Parathyroid adenoma (tissue), 2 donors: ENCODE measurements at regions not wholly inside any gene's neighbourhood (a gene's known extent, or its start where the extent isn't known, plus 50 kb on each side); places are given as distances from the start of the nearest gene placed in this dataset.

Experiments used
- H2AFZ ChIP-seq: fragments of 300-600 bp; sonication (generic); one replicate; pipeline ENCODE4 v1.7.0; 2017; ENCODE audit warnings: antibody characterized with exemption, mild to moderate bottlenecking
- H3K27ac ChIP-seq: fragments of 300-600 bp; sonication (generic); one replicate; pipeline ENCODE4 v1.7.0; 2017
- H3K27me3 ChIP-seq: fragments of 300-600 bp; sonication (generic); one replicate; pipeline ENCODE4 v1.7.0; 2017; ENCODE audit warnings: low read length; ENCODE audit not compliant: control insufficient read depth, insufficient read depth
- H3K36me3 ChIP-seq: fragments of 300-600 bp; sonication (generic); one replicate; pipeline ENCODE4 v1.7.0; 2017; ENCODE audit warnings: low read length; ENCODE audit not compliant: control insufficient read depth, insufficient read depth
- H3K4me1 ChIP-seq: fragments of 300-600 bp; sonication (generic); one replicate; pipeline ENCODE4 v1.7.0; 2017; ENCODE audit warnings: control low read depth
- H3K4me2 ChIP-seq: fragments of 300-600 bp; sonication (generic); one replicate; pipeline ENCODE4 v1.7.0; 2017; ENCODE audit warnings: low read length
- H3K4me3 ChIP-seq: fragments of 300-600 bp; sonication (generic); one replicate; pipeline ENCODE4 v1.7.0; 2017; ENCODE audit warnings: low read depth, low read length
- H3K79me2 ChIP-seq: fragments of 300-600 bp; sonication (generic); one replicate; pipeline ENCODE4 v1.7.0; 2017; ENCODE audit warnings: control low read depth
- H3K9ac ChIP-seq: fragments of 300-600 bp; sonication (generic); one replicate; pipeline ENCODE4 v1.7.0; 2017; ENCODE audit warnings: mild to moderate bottlenecking
- H3K9me3 ChIP-seq: fragments of 300-600 bp; sonication (generic); one replicate; pipeline ENCODE4 v1.7.0; 2017; ENCODE audit warnings: low read length; ENCODE audit not compliant: control insufficient read depth
- CTCF ChIP-seq: fragments of 300-600 bp; sonication (generic); IDR thresholded peaks from one replicate; pipeline ENCODE4 v1.7.0; 2017; ENCODE audit warnings: antibody characterized with exemption, mild to moderate bottlenecking
- donor health status: primary hyperparathyroidism.

- H2AFZ ChIP-seq: no peak overlapping the region
- H3K79me2 ChIP-seq: no peaks in the 10 kb centered on the region
- H3K4me3 ChIP-seq: no peak overlapping the region
- no peaks in the 10 kb centered on the region for H3K36me3 ChIP-seq
- no peaks in the 10 kb centered on the region for H3K9me3 ChIP-seq
- no peak overlapping the region for H3K9ac ChIP-seq
- H3K4me1 ChIP-seq: no peaks in the 10 kb centered on the region
- H3K27me3 ChIP-seq: no peaks in the 10 kb centered on the region
- no peak overlapping the region for H3K27ac ChIP-seq
- no peak overlapping the region for H3K4me2 ChIP-seq
- no peak for TF ChIP-seq CTCF
These were observed 353.9 kb upstream of the MEOX2 start for GRCh38 chr7:16040346-16040745.

GRCh38 chr7:16038906-16039305 is 352.4 kb upstream of the MEOX2 start:
- Histone ChIP-seq H3K36me3 (no peaks in the 10 kb centered on the region), H3K27ac (no peak overlapping the region), H3K27me3 (no peaks in the 10 kb centered on the region), H3K9me3 (no peaks in the 10 kb centered on the region), H3K4me2 (no peak overlapping the region), H3K79me2 (no peaks in the 10 kb centered on the region), H2AFZ (no peak overlapping the region), H3K9ac (no peak overlapping the region), H3K4me3 (no peak overlapping the region), H3K4me1 (no peaks in the 10 kb centered on the region)
- TF ChIP-seq CTCF: no peak

- Histone ChIP-seq H3K36me3 (no peaks in the 10 kb centered on the region), H3K9me3 (no peaks in the 10 kb centered on the region), H3K9ac (no peak overlapping the region), H3K4me3 (no peak overlapping the region), H3K79me2 (no peaks in the 10 kb centered on the region), H3K4me2 (no peak overlapping the region), H3K4me1 (no peaks in the 10 kb centered on the region), H2AFZ (no peak overlapping the region), H3K27me3 (no peaks in the 10 kb centered on the region), H3K27ac (no peak overlapping the region)
- no peak for TF ChIP-seq CTCF
These were observed 348.9 kb upstream of the MEOX2 start for GRCh38 chr7:16035392-16035791.

GRCh38 chr7:16034866-16035265 is 348.4 kb upstream of the MEOX2 start:
- Histone ChIP-seq H2AFZ (no peak overlapping the region), H3K4me3 (no peak overlapping the region), H3K9ac (no peak overlapping the region), H3K4me1 (no peaks in the 10 kb centered on the region), H3K9me3 (no peaks in the 10 kb centered on the region), H3K27me3 (no peaks in the 10 kb centered on the region), H3K79me2 (no peaks in the 10 kb centered on the region), H3K27ac (no peak overlapping the region), H3K4me2 (no peak overlapping the region), H3K36me3 (no peaks in the 10 kb centered on the region)
- TF ChIP-seq CTCF: no peak

GRCh38 chr7:16034353-16034752 is 347.9 kb upstream of the MEOX2 start:
- Histone ChIP-seq H3K9ac (no peak overlapping the region), H3K27me3 (no peaks in the 10 kb centered on the region), H3K79me2 (no peaks in the 10 kb centered on the region), H3K4me3 (no peak overlapping the region), H3K4me1 (no peaks in the 10 kb centered on the region), H3K9me3 (no peaks in the 10 kb centered on the region), H3K27ac (no peak overlapping the region), H3K4me2 (no peak overlapping the region), H3K36me3 (no peaks in the 10 kb centered on the region), H2AFZ (no peak overlapping the region)
- no peak for TF ChIP-seq CTCF
